ENCODE measurements at regions not wholly inside any gene's neighbourhood (a gene's known extent, or its start where the extent isn't known, plus 50 kb on each side); places are given as distances from the start of the nearest gene placed in this dataset.

DNA sequence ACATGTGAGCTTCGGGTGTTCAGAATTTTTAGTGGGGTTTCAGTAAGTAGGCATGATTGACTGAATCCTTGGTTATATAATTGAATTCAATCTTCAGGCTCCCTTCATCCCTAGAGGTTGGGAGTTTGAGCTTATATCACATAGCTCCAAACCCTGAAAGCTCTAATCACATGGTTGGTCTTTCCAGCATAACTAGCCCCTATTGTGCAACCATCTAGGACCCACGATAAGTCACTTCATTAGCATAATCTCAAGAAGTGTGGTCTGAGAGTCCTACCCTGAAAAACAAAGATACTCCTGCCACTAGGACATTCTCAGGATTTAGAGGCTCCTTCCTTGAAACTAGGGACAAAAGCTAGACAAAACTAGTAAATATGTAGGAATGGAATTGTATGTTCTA is 348.9 kb upstream of the CBLB start:
- DNase-seq (ENCODE audit: low read depth), result no peak

DNA sequence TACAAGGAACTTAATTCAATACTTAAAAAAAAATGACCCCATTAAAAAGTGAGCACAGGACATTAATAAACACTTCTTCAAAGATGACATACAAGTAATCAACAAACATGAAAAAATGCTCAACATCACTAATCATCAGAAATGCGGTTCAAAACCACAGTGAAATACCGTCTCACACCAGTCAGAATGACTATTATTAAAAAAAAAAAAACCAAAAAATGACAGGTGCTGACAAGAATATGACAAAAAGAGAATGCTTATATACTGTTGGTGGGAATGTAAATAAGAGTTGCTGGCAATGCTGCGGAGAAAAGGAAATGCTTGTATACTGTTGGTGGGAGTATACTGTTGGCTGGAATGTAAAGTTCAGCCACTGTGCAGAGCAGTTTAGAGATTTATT is 358.3 kb upstream of the CBLB start:
- DNase-seq (ENCODE audit: low read depth), result no peak

DNA sequence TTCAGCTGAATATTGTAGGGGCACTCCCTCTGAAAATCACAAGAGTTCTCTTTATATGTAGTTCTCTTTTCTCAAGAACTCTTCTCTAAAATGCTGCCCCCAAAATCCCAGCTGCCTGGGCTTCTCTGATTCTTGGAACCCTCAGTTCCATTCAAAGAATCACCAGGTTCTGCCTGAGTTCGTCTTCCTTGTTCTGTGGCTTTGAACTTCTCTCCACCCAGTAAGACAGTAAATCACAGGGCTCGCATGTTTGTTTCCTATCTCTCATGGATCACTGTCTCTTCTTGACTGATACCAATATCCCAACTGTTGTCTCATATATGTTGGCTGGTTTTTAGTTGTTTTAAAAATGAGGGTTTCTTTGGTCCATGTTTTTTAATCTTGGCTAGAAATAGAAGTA is 359.5 kb upstream of the CBLB start:
- no peak for DNase-seq (ENCODE audit: low read depth)

DNA sequence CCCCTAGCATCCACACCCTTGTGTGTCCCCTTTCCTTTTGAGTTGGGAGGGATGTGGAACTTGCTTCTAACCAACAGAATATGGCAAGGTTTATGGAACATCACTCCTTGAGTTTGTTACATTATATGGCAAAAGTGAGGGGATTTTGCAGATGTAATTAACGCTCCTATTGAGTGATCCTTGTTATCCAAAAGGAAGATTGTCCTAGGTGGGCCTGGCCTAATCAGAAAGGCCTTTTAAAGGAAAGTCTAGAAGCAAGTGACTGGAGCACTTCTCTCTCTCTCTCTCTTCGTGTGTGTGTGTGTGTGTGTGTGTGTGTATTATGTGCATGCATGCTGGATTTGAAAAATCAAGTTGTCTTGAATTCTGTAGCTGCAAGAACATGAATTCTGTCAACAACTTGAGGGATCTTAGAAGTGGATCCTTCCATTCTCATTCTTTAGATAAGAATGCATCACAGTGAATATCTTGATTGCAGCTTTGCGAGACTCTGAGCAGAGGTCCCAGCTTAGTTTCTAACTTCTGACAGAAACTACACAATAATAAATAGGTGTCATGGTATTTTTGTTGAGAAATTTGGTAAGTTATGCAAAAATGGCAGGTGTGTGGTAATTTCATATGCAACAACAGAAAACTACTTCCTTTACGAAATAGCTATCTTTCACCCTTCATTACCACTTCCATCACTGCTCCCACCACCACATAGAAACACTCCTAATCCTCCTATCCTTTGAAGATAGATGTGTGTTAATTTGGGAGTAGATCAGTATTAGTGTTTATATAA is 360.9 kb upstream of the CBLB start:
- no peak for DNase-seq (ENCODE audit: low read depth)

DNA sequence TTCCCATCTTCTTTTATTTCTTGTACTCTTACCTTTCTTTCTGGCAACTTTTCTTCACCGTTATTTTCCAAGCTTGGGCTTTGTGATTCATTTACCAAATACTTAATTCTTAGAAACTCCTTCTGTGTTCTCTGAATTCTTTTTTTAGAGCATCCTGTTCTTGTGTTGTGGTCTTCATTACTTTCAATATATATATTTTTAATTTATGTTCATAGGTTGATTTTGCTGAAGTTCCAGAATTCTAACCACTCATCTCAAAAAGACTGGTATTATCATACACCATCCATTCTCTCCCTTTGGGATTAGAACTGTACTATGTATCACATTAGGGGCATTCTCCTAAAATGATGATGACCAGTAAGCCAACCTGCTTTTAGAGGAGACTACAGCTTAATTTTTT is 362.3 kb upstream of the CBLB start:
- DNase-seq (ENCODE audit: low read depth), result no peak

DNA sequence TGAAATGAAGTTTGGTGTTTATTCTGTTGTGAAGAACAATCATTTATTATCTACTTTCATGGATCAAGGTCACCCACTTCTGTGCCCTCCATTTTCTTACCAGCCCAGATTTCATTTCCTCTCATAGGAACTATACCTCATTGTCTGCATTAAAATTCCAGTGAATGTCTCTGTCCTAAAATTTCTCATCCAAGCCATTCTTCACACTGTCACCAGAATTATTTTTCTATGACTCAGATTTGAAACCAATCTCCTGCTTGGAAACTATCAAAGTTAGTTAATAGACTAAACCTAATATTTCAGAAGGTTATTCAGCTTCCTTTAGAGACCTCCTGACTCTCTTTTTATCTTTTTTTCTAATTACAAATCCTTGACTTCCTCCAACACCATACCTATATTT is 364.1 kb upstream of the CBLB start:
- DNase-seq (ENCODE audit: low read depth), result no peak

DNA sequence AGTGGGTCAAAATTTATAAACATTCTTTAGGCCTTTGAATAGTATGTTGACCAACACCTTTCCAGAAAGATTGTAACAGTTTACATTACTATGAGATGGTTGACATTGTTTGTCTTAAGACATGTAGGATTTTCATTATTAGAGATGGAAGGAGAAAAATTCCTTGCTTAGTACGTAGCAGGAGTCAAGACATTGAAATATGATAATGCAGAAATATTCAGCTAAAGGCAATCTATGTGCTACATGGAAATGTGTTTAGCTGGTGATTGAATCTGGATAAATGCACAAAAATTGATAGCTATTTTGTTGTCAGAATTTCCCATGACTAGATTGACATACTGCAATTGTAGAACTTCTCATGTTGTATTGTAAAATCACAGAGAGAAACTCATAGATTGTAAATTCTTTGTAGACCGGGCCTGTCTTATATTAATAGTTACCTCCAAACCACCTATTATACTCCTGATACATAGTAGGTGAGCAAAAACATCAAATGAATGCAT is 370.4 kb upstream of the CBLB start:
- no peak for DNase-seq (ENCODE audit: low read depth)

DNA sequence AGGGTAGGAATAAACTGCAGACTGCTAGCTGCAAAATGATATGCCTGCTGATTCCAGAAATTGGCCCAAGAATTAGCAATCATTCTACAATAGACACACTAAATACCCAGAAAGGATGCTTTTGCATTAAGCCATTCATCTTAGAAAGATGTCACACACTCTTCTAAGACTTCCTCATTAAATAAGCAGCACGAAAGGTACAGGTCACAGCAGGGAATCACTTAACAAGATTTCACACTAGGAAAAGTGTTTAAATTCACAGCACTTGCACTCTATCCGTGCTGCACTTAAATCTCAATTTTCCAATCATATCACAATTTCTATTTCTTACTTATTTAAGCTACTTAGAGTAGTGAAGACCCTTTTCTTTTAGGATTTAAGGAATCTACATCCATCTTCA is 372.8 kb upstream of the CBLB start:
- DNase-seq (ENCODE audit: low read depth), result no peak

DNA sequence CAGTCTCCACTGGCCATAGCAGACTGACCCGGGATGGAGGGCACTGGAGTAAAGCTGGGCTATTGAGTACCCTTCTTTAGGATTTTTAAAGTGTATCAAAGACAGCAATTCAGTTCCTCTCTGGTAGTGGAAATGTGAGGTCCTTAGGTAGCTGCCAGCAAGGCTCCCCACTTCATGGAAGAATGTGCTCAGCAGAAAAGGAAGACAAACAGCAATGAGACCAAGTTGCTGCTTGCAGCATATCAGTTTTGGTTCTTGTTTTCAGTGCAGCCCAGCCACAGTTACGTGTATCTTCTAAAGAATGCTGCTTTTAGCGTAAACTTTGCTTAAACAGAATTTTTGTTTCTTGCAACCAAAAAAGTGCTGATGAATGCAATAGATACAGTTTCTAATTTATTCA is 374.0 kb upstream of the CBLB start:
- no peak for DNase-seq (ENCODE audit: low read depth)

DNA sequence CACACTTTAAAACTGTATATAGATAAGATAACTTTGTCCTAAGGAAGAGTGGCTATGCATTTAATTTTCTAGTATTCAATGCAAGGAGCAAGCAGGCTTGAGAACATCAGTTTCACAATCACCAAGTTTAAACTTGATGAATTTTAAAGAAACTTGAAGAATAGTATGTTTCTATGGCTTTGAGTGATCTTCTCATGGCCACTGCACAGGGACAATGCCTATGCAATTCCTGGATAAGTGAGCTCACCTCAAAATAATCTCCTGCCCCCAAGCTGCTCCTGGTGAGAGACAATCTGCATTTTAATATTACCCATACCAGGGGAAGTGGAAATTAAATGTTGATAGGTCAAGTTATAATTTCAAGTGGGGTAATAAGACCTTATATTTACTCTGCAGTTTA is 376.6 kb upstream of the CBLB start:
- no peak for DNase-seq (ENCODE audit: low read depth)

DNA sequence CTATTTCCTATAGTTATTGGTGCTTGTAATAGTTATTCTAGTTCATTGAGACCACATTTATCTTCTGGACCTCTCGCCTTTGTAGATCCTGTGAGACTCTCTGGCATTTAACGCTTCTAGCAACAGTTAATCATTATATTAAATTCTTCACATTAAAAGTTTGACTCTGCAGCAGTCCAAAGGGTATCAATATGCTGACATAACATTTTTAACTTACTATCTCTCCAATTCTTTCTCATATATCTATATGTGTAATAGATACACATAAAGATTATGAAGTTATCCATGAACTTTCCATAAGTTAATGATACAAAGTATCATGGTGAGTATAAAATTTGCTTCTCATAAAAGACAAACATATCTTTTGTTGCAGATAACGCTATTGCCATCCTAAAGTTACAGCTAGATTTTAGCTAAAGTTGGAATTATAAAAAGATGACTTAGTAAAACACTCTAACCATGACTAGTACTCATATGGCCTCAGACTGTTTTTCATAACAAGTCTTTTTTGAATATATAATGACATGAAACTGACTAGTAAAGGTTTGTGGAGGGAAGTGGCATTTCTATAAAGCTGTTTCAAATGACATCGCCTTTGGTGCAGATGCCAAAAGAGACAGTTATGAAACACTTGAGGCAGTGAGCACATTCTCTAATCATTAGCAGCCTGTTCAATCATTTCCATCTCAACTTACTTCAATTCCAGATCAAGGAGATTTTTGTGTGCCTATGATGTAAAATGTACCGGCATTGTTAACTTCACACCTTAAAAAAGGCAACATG is 379.3 kb upstream of the CBLB start:
- no peak for DNase-seq (ENCODE audit: low read depth)

DNA sequence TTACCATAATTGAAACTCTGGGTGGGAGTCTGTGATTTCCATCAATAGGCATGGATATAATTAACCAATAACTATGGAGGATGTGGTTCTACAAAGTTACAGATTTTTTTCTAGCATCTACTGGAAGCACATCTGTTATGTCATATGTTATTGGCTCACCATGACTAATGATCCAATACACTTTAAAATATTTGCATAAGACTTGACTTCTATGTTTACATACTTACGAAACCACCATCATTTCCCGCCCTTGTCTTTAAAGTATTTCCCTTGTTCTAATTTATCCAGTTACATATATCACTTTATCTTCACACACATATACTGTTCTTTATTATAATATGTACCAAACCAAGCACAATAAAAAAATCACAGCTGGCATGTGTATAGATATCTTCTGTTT is 380.3 kb upstream of the CBLB start:
- DNase-seq (ENCODE audit: low read depth), result no peak

DNA sequence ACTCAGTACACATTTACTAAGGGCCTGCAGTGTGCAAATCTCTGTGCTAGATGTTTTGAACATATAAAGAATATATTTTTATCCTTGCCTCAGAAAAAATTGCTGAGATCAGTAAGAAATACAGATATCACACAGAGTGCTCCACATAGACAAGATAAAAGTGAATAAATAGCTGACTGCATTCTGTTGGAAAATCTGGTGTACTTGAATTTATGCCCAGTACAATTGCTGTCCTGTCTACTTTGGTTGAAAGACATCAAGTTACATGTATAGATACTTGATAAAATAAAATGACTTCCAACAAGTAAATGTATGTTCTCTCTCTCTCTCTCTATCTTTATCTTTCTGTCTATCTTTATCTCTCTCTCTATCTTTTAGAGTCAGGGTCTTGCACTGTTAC is 381.2 kb upstream of the CBLB start:
- DNase-seq (ENCODE audit: low read depth), result no peak

DNA sequence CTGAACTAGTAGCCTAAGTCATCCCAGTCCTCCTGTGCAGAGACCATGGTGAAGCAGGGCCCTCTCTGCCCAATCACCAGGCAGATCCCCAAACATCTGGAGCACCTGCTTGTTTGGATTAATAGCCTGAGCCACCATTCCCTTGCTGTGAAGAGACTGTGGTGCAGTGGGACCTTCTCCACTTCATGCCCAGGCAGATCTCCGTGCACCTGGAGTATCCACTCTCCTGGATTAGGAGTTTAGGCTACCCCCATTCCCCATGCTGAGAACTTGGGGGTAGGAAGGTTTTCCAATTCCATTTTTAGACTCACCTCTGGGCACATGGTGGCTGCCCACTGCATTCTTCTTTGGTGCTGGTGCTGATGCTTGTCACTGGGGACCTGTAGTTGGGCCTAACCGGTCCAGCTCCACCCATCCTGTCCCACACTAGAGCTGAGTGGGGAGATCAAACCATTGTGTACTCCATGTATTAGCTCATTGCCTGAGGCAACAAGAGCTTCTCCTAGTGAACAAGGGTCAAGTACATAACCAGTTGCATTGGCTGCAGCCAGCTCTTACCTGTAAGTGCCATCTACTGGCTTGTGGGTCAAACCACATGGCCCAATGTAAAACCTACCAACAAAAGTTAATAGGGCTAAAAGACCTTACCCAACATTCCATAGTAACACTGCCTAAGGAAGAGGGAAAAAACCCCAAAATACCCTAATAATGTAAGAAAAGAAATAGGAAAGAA is 382.5 kb upstream of the CBLB start:
- DNase-seq (ENCODE audit: low read depth), result no peak

DNA sequence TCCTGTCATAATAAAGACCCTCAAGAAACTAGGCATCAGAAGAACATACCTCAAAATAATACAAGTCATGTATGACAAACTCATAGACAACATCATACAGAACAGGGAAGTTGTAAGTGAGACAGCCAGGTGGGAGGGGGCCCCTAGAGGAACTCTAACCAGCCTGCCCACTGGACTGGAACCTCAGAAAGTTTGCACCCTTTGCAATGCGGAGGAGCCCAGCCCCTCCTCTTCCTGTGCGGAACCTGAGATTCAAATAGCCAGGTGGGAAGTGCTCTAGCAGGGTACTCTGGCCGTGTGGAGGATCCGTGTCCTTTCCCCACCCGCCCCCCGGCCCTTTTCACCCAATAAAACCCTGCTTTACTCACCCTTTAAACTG is 387.0 kb upstream of the CBLB start:
- no peak for DNase-seq (ENCODE audit: low read depth)

DNA sequence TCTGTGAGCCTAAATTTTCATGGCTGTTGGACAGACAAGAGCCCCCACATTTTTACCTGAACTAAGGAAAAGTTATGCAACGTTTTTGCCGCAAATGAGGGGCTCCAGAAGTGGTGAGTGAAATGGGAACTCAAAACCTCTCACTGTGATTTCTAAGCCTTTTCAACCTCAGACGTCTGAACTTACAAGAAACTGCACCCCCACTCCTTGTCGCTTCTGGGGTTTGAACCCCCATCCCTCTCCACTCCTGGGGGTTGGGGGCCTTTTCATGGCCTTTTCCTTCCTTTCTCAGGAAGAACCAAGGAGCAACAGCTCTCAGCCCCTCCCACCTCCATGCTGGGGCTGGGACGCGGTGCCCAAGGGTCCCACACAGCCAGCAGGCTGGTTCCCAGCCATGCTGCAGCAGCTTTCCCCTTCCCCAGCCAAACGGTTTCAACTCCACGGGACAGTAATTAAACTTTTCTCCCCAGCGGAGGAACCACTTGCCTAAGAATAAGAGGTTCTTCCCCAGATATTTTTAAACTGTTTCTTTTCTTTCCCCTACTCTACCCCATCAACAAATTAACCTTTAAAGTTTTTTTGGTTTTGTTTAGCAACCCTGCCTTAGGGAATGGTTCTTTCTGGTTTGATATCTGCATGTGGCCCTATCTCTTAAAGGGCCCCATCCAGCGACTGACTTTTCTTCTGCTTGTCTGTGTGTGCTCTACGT is 387.6 kb upstream of the CBLB start:
- DNase-seq (ENCODE audit: low read depth), result no peak

DNA sequence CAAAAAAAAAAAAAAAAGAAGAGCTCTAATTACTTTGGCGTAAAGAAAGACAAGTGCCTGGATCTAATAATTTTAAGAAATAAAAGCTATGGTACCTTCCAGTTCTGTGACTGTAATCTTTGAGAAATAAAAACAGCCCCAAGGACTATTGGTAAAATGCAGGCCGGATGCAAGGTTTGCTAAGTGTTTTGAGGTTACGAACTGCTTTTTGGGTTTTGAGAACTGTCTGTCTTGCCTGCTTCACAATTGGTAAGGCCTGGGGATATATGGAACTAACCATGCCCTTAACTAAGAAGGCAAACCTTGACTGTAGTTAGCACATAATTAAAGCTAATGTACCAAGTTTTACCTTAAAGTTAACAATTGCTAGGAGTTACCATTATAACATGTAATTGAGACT is 388.4 kb upstream of the CBLB start:
- DNase-seq (ENCODE audit: low read depth), result no peak

DNA sequence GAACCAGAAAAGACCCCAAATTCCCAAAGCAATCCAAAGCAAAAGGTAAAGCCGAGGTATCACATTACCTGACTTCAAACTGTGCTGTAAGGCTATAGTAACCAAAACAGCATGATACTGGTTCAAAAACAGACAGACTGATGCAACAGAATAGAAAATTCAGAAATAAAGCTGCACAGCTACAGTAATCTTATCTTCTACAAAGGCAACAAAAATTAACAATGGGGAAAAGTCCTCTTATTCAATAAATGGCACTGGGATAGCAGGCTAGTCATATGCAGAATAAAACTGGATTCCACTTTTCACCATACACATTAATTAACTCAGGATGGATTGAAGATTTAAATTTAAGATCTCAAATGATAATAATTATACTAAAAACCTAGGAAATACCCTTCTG is 392.6 kb upstream of the CBLB start:
- no peak for DNase-seq (ENCODE audit: low read depth)

DNA sequence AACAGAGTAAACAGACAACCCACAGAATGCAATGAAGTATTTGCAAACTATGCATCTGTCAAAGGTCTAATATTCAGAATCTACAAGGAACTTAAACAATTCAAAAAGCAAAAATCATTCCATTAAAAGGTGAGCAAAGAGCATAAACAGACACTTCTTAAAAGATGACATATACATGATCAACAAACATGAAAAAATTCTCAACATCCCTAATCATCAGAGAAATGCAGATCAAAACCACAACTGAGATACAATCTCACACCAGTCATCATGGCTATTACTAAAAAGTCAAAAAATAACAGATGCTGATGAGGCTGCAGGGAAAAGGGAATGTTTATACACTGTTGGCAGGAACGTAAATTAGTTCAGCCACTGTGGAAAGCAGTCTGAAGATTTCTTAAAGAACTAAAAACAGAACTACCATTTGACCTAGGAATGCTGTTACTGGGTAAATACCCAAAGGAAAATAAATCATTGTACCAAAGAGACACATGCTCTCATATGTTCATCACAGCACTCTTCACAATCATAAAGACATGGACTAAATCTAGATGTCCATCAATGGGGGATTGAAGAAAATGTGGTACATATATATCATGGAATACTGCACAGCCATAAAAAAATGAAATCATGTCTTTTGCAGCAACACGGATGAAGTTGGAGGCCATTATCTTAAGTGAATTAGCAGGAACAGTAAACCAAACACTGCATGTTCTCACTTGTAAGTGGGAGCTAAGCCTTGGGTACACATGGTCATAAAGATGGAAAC is 393.3 kb upstream of the CBLB start:
- no peak for DNase-seq (ENCODE audit: low read depth)

DNA sequence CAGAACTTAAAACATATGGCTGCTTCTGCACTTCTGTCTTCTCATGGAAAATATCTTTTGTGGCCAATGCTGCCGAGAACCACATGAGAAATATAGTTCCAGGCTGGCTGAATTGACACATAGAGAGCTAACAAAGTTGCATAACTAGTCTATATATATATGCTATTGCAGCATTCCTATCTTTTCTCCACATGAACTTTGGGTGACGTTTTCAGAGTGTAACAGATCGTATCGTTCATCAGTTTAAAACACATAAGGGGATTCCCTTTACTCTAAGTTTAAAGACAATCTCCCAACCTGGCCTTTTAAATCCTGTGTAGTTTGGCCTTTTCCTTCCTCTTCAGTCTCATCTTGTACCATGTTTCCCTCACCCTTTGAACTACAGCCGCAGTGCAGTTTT is 394.2 kb upstream of the CBLB start:
- DNase-seq (ENCODE audit: low read depth), result no peak

DNA sequence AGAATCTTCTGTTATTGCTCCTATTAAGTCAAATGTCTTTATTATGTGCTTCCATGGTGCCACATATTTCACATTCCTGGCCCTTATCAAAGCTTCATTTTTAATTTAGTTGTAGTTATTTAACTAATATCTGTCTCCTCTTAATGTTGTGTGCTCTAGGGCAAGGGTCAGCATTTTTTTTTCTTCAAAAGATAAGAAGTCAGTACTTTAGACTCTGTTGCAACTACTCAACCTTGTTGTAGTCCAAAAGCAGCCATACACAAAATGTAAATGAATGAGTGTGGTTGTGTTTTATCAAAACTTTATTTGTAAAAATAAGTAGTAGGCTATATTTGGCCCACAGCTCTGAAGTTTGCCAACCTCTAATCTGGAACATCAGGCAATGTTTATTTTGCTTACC is 394.7 kb upstream of the CBLB start:
- no peak for DNase-seq (ENCODE audit: low read depth)

DNA sequence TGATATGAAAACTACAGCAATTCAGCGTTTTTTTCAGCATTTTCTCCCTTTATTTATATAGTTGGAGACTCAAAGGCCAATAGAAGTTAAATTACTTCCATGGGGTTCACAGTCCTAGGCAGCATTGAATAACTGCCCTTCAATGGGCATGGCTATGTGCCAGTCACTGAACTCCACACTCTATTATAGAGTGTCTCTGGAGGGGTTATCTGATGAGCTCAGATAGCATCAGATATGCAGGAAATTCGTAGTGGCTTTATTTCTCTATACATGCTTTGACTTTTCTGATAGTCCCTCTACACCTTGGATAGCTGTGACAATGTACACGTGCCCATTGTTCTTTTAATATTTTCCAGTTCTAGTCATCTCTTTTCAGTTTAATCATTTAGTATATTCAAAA is 396.9 kb upstream of the CBLB start:
- no peak for DNase-seq (ENCODE audit: low read depth)

All from activated T-helper 1 cell treated with Interleukin-2 at 50 U/mL for 16 hours (primary cell).